NCI-H146 treated with DMSO at 0.1 percent for 48 hours (cell line): ENCODE measurements at regions not wholly inside any gene's neighbourhood (a gene's known extent, or its start where the extent isn't known, plus 50 kb on each side); places are given as distances from the start of the nearest gene placed in this dataset.

Experiments used
- DNase-seq: peaks from one replicate; lab custom pipeline; 2025; ENCODE audit not compliant: unreplicated experiment; lab: John Stamatoyannopoulos, UW

- DNase-seq: no peak
Measured at GRCh38 chr2:120863661-120864320, 128.1 kb downstream of the GLI2 start.

- no peak for DNase-seq
Measured at GRCh38 chr2:120864981-120865380, 129.3 kb downstream of the GLI2 start.

- no peak for DNase-seq
Measured at GRCh38 chr2:120865656-120866055, 130.0 kb downstream of the GLI2 start.

DNA sequence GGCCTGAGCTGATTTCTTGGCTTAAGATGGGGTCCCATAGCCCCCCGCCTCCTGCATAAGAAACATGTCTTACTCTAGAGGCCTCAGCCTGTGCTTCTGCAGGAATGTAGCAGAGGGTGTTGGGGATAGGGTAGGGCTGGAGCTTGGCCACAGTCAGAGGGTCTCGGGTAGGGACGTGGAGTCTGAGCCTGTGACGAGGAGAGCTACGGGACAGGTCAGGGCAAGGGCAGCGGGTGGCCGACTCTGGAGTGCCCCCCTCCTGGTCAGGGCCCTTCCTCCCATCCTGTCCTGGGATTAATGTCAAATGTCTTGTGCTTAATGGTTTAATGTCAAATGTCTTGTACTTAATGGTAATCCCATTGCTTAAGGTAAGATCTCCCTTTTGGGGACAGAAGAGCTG is 130.4 kb downstream of the GLI2 start:
- DNase-seq: no peak

DNA sequence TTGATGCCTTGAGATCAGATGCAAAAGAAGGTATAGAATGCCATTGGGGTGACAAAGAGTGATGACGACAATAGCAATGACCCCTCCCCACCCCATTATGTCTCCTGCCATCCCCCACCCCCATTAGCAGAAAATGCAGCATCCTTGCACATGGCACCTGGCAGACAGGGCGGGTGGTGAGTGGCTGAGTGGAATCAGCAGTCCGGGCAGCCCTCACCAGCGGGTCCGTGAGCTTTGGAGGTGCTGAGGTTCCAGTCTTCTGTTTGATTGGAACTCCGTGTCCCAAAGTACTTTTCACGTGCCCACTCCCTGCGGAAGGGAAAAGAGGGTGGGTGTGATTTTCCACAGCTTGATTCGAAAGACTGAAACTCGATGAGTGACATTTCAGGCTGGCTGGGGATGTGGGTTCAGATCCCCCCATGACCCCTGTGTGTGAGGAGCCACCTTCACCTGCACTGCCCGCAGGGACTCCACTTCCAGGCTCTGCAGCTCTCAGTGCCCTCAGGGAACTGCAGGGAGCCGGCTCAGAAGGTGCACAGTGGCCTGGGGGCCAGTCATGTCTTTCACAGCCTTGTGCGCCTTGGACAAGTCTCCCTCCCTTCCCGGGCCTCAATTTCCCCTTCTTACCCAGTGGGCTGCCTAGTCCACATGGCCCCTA is 130.9 kb downstream of the GLI2 start:
- no peak for DNase-seq

DNA sequence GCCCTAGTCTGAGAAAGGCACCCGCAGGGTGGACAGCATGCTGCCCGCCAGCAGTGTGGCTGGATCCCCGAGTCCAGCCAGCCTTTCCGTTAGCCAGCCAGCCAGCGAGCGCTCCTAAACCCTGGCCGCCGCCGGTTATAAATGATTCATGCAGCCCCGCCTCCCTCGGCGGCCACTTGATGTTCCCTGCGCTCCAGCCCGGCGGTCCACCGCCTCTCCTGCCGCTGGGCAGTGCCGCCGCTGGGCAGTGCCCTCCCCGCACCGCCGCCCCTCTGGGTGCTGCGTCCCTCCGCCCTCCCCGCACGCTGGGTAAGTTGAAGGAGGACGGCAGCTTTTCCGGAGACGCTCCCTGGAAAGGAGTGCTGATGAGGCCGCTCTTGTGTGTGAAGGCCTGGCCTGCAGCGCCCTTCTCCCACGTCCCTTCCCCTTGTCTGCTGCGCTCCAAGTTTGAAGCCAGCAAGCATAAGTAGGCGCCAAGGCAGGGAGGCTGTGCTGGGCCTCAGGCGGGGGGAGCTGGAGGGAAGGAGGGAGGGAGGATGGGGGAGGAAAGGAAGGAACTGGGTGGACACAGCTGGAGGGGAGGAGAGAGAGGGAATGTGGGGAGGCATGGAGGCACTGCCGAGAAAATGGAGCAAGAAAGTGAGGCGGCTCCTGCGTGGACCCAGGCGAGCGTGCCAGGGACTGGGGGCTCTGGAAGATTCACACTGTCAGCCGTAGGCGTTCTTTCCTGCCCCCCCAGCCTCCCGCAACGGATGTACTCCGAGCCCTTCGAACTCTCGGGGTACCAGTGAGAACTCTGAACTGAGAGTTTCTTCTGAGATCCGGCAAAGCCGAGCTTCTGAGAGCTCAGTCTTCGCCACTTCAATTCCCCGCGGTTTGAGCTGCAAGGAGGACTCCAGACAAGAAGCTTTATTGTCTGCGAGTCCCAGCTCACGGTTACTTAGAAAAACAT is 131.9 kb downstream of the GLI2 start:
- DNase-seq: no peak

DNA sequence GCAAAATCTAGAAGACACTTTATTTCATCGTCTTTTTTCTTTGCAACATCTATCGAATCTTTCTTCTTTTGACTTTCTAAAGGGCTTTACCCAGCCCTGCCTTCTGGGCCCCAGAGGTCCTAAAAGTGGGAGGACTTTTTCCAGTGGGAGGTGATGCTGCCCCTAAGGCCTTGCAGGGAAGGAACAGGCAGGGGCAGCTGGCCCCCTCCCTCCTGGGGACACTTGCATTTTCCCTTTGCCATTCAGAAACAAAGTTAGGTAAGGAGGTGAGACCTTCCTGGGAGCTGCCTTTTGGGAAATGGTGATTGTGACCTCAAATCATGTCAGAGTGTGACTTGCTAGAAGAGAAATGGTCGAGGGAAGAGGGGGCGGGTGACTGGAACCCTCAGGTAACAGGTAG is 132.7 kb downstream of the GLI2 start:
- DNase-seq: no peak

GRCh38 chr2:120869036-120869729 is 133.5 kb downstream of the GLI2 start:
- no peak for DNase-seq

DNA sequence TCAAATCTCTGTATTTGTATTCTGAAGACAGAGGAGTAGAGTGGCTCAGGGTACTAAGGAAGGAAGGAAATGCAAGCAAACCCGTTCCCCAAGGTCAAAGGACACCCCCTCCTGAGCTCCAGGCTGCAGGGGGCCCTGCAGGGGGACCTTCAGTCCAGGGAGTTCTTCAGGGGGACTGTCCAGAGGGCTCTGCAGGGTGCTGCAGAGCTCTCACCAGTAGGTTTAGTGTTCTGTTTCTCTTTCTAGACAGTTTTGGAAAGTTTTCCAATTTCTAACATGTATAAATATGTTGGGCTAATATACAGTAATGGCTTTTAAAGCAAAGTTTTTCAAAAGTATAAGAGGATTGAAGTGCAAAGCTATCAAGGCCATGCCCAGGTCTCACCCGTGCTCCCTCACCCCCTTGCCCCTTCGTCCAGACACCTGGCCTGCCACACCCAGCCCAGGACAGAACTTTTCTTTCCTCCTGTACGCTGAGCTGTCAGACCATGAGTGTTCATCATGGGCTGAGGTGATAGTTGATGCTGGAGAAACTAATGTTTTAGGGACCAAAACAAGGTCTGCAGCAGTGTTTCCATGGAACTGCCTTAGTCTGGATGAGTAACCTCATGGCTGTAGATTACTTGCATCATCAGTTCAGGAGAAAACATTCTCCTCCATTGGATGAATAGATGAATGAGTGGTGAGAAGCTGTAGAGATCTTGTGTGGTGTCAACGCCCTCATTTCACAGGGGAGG is 134.2 kb downstream of the GLI2 start:
- DNase-seq: no peak

DNA sequence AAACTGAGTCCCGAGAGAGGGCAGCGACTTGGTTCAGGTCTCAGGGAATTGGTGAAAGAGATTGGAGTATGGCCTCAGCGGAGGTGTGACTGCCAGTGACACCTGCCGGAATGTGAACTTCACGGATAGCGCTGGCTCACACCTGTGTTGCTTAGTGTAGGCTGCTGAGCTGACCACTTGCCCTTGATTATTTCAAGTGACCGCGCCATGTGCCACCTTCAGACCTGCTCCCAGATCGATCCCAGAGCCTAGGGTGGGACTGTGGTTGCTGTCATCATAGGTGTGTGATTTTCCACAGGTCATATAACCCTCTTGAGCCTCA is 134.8 kb downstream of the GLI2 start:
- DNase-seq: no peak

DNA sequence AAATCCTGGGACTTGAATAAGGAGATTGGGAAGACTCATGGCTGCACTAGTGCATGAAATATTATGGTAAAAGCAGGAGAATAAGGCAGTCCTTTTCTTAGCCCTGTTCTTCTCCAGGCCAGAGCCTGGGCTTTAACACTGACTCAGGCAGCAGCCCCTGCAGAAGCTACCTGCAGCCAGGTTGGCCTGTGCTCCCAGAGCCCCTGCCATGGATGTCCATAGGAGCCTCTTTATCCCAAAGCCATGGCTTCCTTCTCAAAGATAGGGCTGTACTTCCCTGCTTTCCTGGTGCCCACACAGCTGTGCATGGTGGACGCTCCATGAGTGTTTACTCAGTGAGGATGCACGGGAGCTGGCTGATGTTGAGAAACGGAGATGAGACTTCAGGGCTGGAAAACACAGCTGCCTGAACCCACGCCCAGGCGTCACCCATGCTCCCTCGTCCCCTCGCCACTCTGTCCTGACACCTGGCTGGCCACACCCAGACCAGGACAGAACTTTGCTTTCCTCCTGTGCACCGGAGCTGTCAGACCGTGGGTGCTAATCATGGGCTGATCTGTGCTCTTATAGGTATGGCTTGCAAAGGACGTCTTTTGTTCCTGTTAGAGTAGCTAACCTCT is 135.5 kb downstream of the GLI2 start:
- no peak for DNase-seq

DNA sequence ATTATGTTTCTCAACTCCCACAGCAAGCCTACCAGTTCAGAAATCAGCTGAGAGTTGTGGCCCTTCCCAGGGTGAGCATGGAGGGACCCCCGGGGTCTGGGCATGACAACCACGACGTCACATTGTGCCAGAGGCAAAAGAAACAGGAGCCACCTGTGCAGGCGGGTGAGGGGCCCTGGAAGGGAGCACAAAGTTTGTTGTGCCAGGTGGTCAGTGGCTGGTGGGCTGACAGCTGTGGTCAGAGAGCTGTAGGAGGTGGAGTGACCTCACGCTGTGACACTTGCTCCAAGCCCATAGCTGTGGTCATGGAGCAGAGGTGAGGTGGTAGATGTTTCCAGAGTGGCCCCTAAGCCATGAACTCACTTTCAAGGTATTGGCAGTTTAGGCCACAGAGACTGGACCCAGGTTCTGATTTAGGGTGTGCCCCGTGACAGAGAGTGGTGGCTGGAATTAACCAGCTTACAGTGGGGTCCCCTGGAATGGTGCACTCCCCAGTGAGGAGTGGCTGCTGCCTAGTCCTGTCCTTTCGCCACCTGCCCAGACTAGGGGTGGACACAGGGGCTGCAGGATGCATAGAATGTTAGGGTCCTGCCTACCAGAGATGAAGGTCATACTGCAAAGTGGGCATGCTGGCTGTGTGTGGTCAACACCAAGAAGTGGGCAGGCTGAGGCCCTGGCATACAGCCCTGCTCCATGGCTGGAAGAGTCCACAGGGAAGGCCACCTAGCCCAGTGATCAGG is 136.4 kb downstream of the GLI2 start:
- DNase-seq: no peak

- no peak for DNase-seq
Measured at GRCh38 chr2:120873958-120874887, 138.6 kb downstream of the GLI2 start.

DNA sequence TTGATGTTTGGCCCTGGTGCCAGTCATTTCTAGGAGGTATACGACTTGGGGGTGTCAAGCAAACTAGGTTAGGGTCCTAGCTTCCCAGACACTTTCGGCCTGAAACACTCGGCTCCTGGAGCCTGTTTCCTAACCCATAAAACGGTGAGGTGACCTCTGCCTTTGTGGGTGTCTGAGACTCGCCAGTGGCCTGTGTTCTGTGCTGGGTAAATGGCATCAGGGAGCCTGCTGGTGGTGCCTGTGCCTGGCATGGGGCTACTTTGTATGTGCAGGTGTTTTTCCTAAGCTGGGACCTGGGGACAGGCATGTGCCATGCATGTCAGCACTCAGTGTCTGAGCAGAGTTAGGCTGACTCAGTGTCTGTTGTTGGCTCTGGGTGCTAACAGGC is 139.2 kb downstream of the GLI2 start:
- DNase-seq: no peak

- DNase-seq: no peak
Measured at GRCh38 chr2:120875431-120875830, 139.8 kb downstream of the GLI2 start.

- DNase-seq: no peak
Measured at GRCh38 chr2:120876526-120877280, 141.0 kb downstream of the GLI2 start.

- DNase-seq: no peak
Measured at GRCh38 chr2:120877409-120877808, 141.7 kb downstream of the GLI2 start.

- no peak for DNase-seq
Measured at GRCh38 chr2:120878970-120879369, 143.3 kb downstream of the GLI2 start.
